Middle frontal gyrus (tissue), 1 donor: ENCODE measurements at regions not wholly inside any gene's neighbourhood (a gene's known extent, or its start where the extent isn't known, plus 50 kb on each side); places are given as distances from the start of the nearest gene placed in this dataset.

Source experiments
- DNase-seq: peaks from one replicate; pipeline ENCODE4 v3.0.0-alpha.2; 2015; ENCODE audit warnings: low spot score; ENCODE audit errors: extremely low spot score

GRCh38 chr4:137678796-137679195, 146.5 kb upstream of the PCDH18 start:
- DNase-seq, result no peak

- DNase-seq, result no peak
Measured at GRCh38 chr4:137677863-137678262, 145.6 kb upstream of the PCDH18 start.

GRCh38 chr4:137676357-137676998, 144.2 kb upstream of the PCDH18 start:
- DNase-seq, result no peak

- DNase-seq, result no peak
Measured at GRCh38 chr4:137674066-137674465, 141.8 kb upstream of the PCDH18 start.

GRCh38 chr4:137668885-137669545, 136.7 kb upstream of the PCDH18 start:
- DNase-seq, result no peak

- DNase-seq, result no peak
Measured at GRCh38 chr4:137664416-137664815, 132.1 kb upstream of the PCDH18 start.

- DNase-seq, result no peak
Measured at GRCh38 chr4:137664046-137664387, 131.7 kb upstream of the PCDH18 start.

- no peak for DNase-seq
Measured at GRCh38 chr4:137663251-137664045, 131.2 kb upstream of the PCDH18 start.

GRCh38 chr4:137661693-137662092, 129.4 kb upstream of the PCDH18 start:
- DNase-seq, result no peak

- DNase-seq, result no peak
Measured at GRCh38 chr4:137660211-137660610, 127.9 kb upstream of the PCDH18 start.

- no peak for DNase-seq
Measured at GRCh38 chr4:137659431-137659830, 127.1 kb upstream of the PCDH18 start.

GRCh38 chr4:137656661-137657060, 124.4 kb upstream of the PCDH18 start:
- no peak for DNase-seq

- no peak for DNase-seq
Measured at GRCh38 chr4:137655302-137655701, 123.0 kb upstream of the PCDH18 start.

- DNase-seq, result no peak
Measured at GRCh38 chr4:137651128-137651527, 118.8 kb upstream of the PCDH18 start.

GRCh38 chr4:137649711-137650450, 117.6 kb upstream of the PCDH18 start:
- no peak for DNase-seq

GRCh38 chr4:137648531-137648930, 116.2 kb upstream of the PCDH18 start:
- no peak for DNase-seq

- no peak for DNase-seq
Measured at GRCh38 chr4:137647375-137647774, 115.1 kb upstream of the PCDH18 start.

- DNase-seq, result no peak
Measured at GRCh38 chr4:137644201-137644600, 111.9 kb upstream of the PCDH18 start.

GRCh38 chr4:137641544-137641943, 109.2 kb upstream of the PCDH18 start:
- no peak for DNase-seq

- DNase-seq, result no peak
Measured at GRCh38 chr4:137640838-137641158, 108.5 kb upstream of the PCDH18 start.

- DNase-seq, result no peak
Measured at GRCh38 chr4:137640156-137640837, 108.0 kb upstream of the PCDH18 start.
